AG09319 (cell line): ENCODE measurements at regions not wholly inside any gene's neighbourhood (a gene's known extent, or its start where the extent isn't known, plus 50 kb on each side); places are given as distances from the start of the nearest gene placed in this dataset.

Experiments used
- DNase-seq: peaks from one replicate; pipeline ENCODE4 v3.0.0-alpha.2; 2010; ENCODE audit warnings: low read depth; ENCODE audit errors: extremely low read depth
- TF ChIP-seq, protein P1 (sequence below): IDR thresholded peaks from 2 replicates; pipeline ENCODE4 v1.5.1; 2011; ENCODE audit warnings: low read depth, mild to moderate bottlenecking, inconsistent platforms, low read length, moderate library complexity

DNA sequence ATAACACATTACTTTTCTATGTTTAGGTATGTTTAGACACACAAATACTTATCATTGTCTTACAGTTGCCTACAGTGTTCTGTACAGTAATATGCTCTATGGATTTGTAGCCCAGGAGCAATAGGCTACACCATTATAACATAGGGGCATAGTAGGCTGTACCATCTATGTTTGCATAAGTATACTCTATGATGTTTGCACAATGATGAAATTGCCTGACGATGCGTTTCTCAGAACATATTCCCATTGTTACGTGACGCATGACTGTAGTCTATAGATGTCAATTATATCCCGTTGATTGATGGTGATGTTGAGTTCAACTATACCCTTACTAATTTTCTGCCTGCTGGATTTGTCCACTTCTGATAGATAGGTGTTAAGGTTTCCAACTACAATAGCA, 139.4 kb upstream of the PFN2 start:
- TF ChIP-seq, protein P1, sequence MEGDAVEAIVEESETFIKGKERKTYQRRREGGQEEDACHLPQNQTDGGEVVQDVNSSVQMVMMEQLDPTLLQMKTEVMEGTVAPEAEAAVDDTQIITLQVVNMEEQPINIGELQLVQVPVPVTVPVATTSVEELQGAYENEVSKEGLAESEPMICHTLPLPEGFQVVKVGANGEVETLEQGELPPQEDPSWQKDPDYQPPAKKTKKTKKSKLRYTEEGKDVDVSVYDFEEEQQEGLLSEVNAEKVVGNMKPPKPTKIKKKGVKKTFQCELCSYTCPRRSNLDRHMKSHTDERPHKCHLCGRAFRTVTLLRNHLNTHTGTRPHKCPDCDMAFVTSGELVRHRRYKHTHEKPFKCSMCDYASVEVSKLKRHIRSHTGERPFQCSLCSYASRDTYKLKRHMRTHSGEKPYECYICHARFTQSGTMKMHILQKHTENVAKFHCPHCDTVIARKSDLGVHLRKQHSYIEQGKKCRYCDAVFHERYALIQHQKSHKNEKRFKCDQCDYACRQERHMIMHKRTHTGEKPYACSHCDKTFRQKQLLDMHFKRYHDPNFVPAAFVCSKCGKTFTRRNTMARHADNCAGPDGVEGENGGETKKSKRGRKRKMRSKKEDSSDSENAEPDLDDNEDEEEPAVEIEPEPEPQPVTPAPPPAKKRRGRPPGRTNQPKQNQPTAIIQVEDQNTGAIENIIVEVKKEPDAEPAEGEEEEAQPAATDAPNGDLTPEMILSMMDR = no peak
- no peak for DNase-seq

DNA sequence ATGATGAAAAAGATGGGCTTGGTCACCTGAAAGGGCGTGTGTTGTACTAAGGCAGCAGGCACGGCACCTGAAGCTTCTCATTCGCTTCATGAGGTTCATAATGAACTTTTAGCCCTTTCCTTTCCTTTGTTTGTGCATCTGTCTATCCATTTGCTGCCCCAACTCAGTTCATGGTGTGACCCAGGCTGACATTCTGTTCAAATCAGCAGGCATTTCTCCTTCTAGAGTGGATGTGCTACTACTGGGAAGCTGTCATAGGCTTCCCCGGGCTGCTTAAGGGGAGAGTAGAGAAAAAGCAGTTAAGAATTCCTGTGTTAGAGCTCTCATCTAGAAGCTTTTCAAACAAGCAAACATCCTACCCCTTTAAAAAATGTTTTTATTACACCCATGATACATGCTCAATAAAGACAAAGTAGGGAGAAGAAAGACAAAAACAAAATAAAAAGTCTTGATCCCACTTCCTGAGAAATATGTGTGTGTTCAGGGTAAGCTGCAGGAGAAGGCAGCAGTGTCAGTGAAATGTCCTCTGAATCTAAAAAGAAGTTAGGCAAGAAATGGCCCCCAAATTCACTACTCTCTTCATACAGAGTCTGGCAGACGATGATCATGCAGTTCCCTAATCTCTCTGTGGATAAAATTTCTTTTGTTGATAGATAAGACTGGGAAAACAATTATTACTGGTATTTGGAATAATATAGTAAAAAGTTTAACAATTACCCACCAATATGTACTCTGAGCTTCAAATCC, 136.9 kb upstream of the PFN2 start:
- TF ChIP-seq, protein P1 = no peak
- DNase-seq = no peak

DNA sequence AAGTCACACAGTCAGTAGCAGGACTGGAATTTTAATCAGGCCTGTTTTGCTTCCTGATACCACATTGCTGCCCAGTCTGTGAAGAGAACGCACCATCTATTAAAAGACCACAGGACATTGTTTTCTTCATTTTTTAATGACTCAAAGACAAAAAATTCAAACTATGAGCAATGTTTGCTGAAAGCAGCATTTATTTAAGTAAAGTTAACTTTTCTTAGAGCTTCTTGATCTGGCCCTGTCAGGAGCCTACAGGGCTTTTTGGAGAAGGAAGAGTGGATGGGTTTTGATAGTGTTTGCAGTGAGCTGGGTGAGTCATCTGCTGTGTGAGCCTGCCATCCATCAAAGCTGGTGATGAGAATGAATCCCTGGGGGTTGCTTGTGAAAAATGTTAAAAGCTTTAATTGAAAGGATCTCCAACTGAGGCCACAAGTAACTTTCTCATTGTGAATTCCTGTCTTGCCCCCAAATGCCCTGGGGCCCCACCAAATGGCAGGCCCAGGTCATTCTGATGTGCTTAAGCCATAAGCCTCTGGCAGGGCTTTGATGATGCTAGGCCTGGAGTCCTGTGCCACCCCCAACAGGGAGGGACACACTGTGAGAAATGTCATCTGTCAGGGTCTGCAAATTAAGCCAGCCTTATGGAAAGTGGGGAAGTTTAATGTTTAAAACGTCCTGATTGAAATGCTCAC, 136.2 kb upstream of the PFN2 start:
- no peak for DNase-seq
- TF ChIP-seq, protein P1 = no peak

DNA sequence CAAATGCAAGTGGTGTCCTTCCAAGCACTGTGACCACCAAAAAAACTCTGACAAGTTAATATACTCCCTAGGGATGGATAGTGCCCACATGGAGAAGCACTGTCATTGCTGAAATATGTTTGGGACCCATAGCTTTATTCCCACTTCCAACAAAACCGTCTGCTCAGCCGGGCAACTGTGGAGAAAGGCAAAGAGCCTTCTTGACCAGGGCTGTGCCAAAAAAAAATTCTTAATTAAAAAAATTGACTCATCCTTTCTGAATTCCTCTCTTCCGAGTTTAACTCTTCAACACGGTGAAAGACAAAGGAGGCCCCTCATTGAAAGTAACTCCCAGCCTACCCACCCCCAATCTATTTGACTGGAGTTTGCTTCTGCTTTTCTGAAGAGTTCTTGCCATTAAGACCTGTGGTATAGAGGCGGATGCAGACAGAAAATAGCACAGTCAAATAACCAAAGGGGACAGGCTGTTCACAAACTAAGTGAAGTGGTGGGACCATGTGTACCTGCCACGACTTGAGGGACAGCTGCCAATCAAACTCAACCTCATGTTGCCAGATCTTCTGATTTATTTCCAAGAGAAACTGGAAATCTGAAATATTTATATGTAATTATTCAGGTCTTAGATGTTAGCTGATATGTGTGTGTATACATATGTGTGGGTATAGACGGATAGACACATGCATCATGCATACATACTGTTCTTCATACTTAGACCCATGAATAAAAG, 135.4 kb upstream of the PFN2 start:
- no peak for DNase-seq
- TF ChIP-seq, protein P1 = no peak

DNA sequence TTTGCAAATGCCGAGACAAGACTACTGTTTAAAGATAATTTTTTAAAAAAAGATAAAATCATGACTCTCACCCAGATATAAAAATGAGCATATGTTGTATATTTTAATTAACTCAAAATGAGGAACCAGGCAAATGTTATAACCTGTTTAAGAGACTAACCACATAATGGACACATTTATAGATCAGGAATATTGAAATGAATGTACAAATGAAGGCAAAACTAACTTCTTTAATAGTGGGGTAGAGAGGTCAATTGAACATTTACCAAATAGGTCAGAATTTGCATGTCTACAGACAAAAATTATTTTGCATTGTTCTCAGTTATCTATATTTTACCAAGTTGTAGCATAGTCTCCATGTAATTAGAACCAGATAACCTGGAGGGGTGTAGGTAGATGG, 134.3 kb upstream of the PFN2 start:
- TF ChIP-seq, protein P1 = no peak
- no peak for DNase-seq

DNA sequence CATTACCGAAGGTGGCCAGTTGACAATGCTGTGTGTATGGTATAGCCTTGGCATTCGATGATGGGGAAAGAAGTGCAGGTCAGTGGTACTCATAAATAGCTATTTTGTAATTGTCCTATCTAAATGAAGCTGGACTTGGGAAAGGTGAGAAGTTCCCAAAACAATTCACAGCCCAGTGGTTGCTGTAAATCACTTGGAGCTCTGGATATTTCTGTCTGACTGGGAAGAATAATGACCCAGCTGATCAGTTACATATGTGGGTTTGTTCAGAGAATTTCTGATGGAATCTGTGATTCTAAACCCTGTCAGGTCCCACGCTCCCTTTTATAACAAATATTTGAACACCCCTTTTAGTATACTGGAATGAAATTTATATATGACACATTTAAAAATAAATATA, 133.9 kb upstream of the PFN2 start:
- no peak for DNase-seq
- TF ChIP-seq, protein P1 = no peak

DNA sequence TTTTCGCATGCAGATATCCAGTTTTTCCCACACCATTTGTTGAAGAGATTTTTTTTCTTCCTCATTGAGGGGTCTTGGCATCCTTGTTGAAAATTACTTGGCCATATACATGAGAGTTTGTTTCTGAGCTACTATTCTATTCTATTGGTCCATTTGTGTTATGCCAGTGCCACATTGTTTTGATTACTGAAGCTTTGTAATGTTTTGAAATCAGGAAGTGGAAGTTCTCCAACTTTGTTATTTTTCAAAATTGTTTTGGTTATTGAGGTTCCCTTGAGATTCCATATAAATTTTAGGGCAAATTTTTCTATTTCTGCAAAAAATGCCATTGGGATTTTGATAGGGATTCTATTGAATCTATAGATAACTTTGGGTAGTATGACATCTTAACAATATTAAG, 130.3 kb upstream of the PFN2 start:
- TF ChIP-seq, protein P1 = no peak
- DNase-seq = no peak
